ENCODE measurements at regions not wholly inside any gene's neighbourhood (a gene's known extent, or its start where the extent isn't known, plus 50 kb on each side); places are given as distances from the start of the nearest gene placed in this dataset.

DNA sequence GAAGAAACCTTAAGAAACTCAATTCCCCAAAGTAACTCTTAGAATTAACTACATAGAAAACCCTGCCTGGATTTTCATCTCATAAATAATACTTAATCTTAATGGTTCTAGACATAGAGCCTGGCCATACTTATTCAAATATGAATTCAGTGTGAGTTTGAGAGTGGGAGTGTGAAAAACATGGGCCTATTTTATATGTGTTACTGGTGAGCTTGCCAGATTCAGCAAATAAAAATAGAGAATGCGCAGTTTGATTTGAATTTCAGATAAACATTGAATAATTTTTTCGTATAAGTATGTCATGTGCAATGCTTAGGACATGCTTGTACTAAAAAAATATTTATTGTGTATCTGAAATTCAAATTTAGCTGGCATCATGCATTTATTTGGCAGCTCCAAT, 473.9 kb upstream of the FZD8 start:
- RAD21 ChIA-PET (ENCODE audit: low non-redundant PET in 1 of 2, low total read pairs in 2 of 2, uncharacterized antibody in 2 of 2, unreplicated experiment in 2 of 2), result no interaction called here
- Histone ChIP-seq H3K9me3 (ENCODE audit: control insufficient read depth in 1 of 2, insufficient read depth in 1 of 2, low read depth in 1 of 2, low read length in 2 of 2) (peaks cover 17 to 22% of the 10 kb centered on the region in 2 experiments; a peak in 2 of 4 replicates), H3K4me2 (ENCODE audit: low read length) (no peak overlapping the region), H3K9me2 (ENCODE audit: insufficient read depth) (no peaks in the 10 kb centered on the region), H3K9ac (ENCODE audit: low read length) (no peak overlapping the region), H3K79me2 (ENCODE audit: insufficient read depth, low read length) (no peaks in the 10 kb centered on the region), H3K27ac (ENCODE audit: low read depth, low read length) (no peak overlapping the region), H3K4me3 (replicated peaks in 1 of 2; ENCODE audit: low read depth in 1 of 2, low read length in 2 of 2) (no peak overlapping the region), H3K4me1 (ENCODE audit: control insufficient read depth in 1 of 2, insufficient read depth in 2 of 2, low read length in 2 of 2) (no peaks in the 10 kb centered on the region), H2AFZ (ENCODE audit: low read depth, low read length, poor library complexity, severe bottlenecking) (no peak overlapping the region), H3K36me3 (ENCODE audit: control insufficient read depth in 1 of 2, insufficient read depth in 2 of 2, low read length in 2 of 2) (no peaks in the 10 kb centered on the region), H4K20me1 (ENCODE audit: insufficient read depth) (no peaks in the 10 kb centered on the region), H3K27me3 (ENCODE audit: insufficient read depth, low read length) (no peaks in the 10 kb centered on the region)
- TF ChIP-seq SRF (IDR thresholded peaks at IDR 0.05; ENCODE audit: low read depth), result no peak
- TF ChIP-seq, protein P1, sequence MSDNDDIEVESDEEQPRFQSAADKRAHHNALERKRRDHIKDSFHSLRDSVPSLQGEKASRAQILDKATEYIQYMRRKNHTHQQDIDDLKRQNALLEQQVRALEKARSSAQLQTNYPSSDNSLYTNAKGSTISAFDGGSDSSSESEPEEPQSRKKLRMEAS (IDR thresholded peaks at IDR 0.05), result no peak
- TF ChIP-seq FOSL1 (IDR thresholded peaks at IDR 0.05; ENCODE audit: low read depth), result no peak
- no peak for TF ChIP-seq CEBPB (IDR thresholded peaks at IDR 0.05; ENCODE audit: low read depth)
- no peak for TF ChIP-seq ATF3 (IDR thresholded peaks at IDR 0.05)
- no peak for TF ChIP-seq POLR2A (IDR thresholded peaks at IDR 0.05; ENCODE audit: borderline replicate concordance, extremely low read depth, insufficient read depth, insufficient read length)
- no peak for TF ChIP-seq JUND (IDR thresholded peaks at IDR 0.05)
- TF ChIP-seq, protein P2, sequence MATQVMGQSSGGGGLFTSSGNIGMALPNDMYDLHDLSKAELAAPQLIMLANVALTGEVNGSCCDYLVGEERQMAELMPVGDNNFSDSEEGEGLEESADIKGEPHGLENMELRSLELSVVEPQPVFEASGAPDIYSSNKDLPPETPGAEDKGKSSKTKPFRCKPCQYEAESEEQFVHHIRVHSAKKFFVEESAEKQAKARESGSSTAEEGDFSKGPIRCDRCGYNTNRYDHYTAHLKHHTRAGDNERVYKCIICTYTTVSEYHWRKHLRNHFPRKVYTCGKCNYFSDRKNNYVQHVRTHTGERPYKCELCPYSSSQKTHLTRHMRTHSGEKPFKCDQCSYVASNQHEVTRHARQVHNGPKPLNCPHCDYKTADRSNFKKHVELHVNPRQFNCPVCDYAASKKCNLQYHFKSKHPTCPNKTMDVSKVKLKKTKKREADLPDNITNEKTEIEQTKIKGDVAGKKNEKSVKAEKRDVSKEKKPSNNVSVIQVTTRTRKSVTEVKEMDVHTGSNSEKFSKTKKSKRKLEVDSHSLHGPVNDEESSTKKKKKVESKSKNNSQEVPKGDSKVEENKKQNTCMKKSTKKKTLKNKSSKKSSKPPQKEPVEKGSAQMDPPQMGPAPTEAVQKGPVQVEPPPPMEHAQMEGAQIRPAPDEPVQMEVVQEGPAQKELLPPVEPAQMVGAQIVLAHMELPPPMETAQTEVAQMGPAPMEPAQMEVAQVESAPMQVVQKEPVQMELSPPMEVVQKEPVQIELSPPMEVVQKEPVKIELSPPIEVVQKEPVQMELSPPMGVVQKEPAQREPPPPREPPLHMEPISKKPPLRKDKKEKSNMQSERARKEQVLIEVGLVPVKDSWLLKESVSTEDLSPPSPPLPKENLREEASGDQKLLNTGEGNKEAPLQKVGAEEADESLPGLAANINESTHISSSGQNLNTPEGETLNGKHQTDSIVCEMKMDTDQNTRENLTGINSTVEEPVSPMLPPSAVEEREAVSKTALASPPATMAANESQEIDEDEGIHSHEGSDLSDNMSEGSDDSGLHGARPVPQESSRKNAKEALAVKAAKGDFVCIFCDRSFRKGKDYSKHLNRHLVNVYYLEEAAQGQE (IDR thresholded peaks at IDR 0.05; ENCODE audit: low read depth), result no peak
- POLR2A ChIA-PET, result no interaction called here
- CTCF ChIA-PET, result no interaction called here
- ATAC-seq (no peak), DNase-seq (ENCODE audit: low read depth, low spot score) (no peak)
- BruUV-seq (replicated peaks), result no TSS peak
- intact Hi-C loops (cut with micrococcal nuclease), result no loop called here
